B cell (primary cell): ENCODE measurements at regions not wholly inside any gene's neighbourhood (a gene's known extent, or its start where the extent isn't known, plus 50 kb on each side); places are given as distances from the start of the nearest gene placed in this dataset.

Experiments used
- ATAC-seq: fragments of 200-7000 bp; cut with Tn5 transposase; one replicate; pipeline ENCODE4 v1.10.0; 2021; ENCODE audit warnings: low read depth, mild to moderate bottlenecking, moderate number of reproducible peaks, moderate library complexity
- CTCF ChIA-PET: fragments of 350-600 bp; sonication (Branson Sonifier 250); formaldehyde crosslinking; loops from one replicate; lab custom pipeline; 2021; ENCODE audit warnings: antibody characterized with exemption, inconsistent platforms; lab: Charles Lee
- POLR2A ChIA-PET: fragments of 350-600 bp; sonication (Branson Sonifier 250); formaldehyde crosslinking; loops from one replicate; lab custom pipeline; 2021; ENCODE audit warnings: antibody characterized with exemption; lab: Charles Lee
- DNase-seq: peaks from one replicate; pipeline ENCODE4 v3.0.0; 2013
- H2AFZ ChIP-seq: 2 replicates; pipeline ENCODE4 v1.6.1; 2012; ENCODE audit warnings: mild to moderate bottlenecking, low read depth, low read length; ENCODE audit not compliant: insufficient read depth, poor library complexity, severe bottlenecking
- H3K27ac ChIP-seq, 2 donors: 1 replicate in 1 of 2; 2 replicates in 1 of 2; pipeline ENCODE4 v1.5.1; 2012 to 2013; ENCODE audit warnings: low read length in 2 of 2, mild to moderate bottlenecking in 2 of 2, moderate library complexity in 1 of 2
- H3K27me3 ChIP-seq, 4 experiments: fragments of 200-600 bp in 1 of 4; sonication (generic) in 1 of 4; replicated peaks in 1 of 4; 1 replicate in 2 of 4; 2 replicates in 2 of 4; pipeline versions ENCODE4 v1.6.1 to v1.7.0; 2013 to 2016; ENCODE audit warnings: low read length in 3 of 4, mild to moderate bottlenecking in 2 of 4, mixed read lengths in 1 of 4, moderate library complexity in 1 of 4; ENCODE audit not compliant: insufficient read depth in 4 of 4, control insufficient read depth in 3 of 4; ENCODE audit errors: control extremely low read depth in 1 of 4
- H3K36me3 ChIP-seq, 2 experiments: replicated peaks in 1 of 2; 1 replicate in 1 of 2; 2 replicates in 1 of 2; pipeline versions ENCODE4 v1.6.1 to v1.7.1; 2013; ENCODE audit warnings: low read length in 1 of 2; ENCODE audit not compliant: insufficient read depth in 2 of 2, control insufficient read depth in 1 of 2; ENCODE audit errors: control extremely low read depth in 1 of 2, extremely low read depth in 1 of 2
- H3K4me1 ChIP-seq, 2 donors: fragments of 200-600 bp in 1 of 2; sonication (generic) in 1 of 2; 1 replicate in 1 of 2; 2 replicates in 1 of 2; pipeline versions ENCODE4 v1.5.1 to v1.6.1; 2013 to 2017; ENCODE audit warnings: low read length in 2 of 2; ENCODE audit not compliant: control insufficient read depth in 2 of 2, insufficient read depth in 2 of 2
- H3K4me2 ChIP-seq: replicated peaks from 2 replicates; pipeline ENCODE3; 2012; ENCODE audit warnings: mild to moderate bottlenecking, low read depth, low read length; ENCODE audit not compliant: poor library complexity, severe bottlenecking
- H3K4me3 ChIP-seq, 5 experiments: fragments of 200-600 bp in 1 of 5; sonication (generic) in 1 of 5; 1 replicate in 3 of 5; 2 replicates in 2 of 5; pipeline versions ENCODE4 v1.5.1 to v1.7.0; 2011 to 2016; ENCODE audit warnings: low read length in 4 of 5, mild to moderate bottlenecking in 4 of 5, low read depth in 2 of 5, control low read depth in 1 of 5, moderate library complexity in 1 of 5; ENCODE audit not compliant: insufficient read depth in 1 of 5; ENCODE audit errors: control extremely low read depth in 1 of 5, extremely low read depth in 1 of 5
- H3K79me2 ChIP-seq: fragments of 200-600 bp; sonication (generic); one replicate; pipeline ENCODE4 v1.6.0; 2016; ENCODE audit warnings: low read length; ENCODE audit not compliant: control insufficient read depth, insufficient read depth
- H3K9ac ChIP-seq: fragments of 200-600 bp; sonication (generic); 2 replicates; pipeline ENCODE4 v1.6.1; 2017; ENCODE audit warnings: mild to moderate bottlenecking, low read length, moderate library complexity
- H3K9me3 ChIP-seq, 3 donors: one replicate each; pipeline versions ENCODE4 v1.6.1 to v1.7.1; 2013; ENCODE audit warnings: low read length in 2 of 3; ENCODE audit not compliant: control insufficient read depth in 2 of 3, insufficient read depth in 1 of 3; ENCODE audit errors: control extremely low read depth in 1 of 3
- H4K20me1 ChIP-seq: 2 replicates; pipeline ENCODE4 v1.6.0; 2012; ENCODE audit warnings: mild to moderate bottlenecking, low read length; ENCODE audit not compliant: insufficient read depth, control insufficient read depth, poor library complexity, severe bottlenecking
- H3K27ac Mint-ChIP-seq: one replicate; pipeline ENCODE4 v1.8.0; 2021; ENCODE audit warnings: mixed read lengths
- H3K27me3 Mint-ChIP-seq: one replicate; pipeline ENCODE4 v1.8.0; 2021; ENCODE audit warnings: mixed read lengths
- H3K4me1 Mint-ChIP-seq: one replicate; pipeline ENCODE4 v1.8.0; 2021; ENCODE audit warnings: mixed read lengths
- H3K4me3 Mint-ChIP-seq: one replicate; pipeline ENCODE4 v1.8.0; 2021; ENCODE audit warnings: mixed read lengths
- H3K9me3 Mint-ChIP-seq: one replicate; pipeline ENCODE4 v1.8.0; 2022; ENCODE audit warnings: mixed read lengths; ENCODE audit not compliant: insufficient read depth
- EZH2 ChIP-seq: IDR thresholded peaks from 2 replicates; pipeline ENCODE4 v1.6.1; 2012; ENCODE audit warnings: borderline replicate concordance, low read depth, mild to moderate bottlenecking, moderate library complexity, low read length; ENCODE audit not compliant: insufficient read depth, poor library complexity, severe bottlenecking
- WGBS: methylation state at CpG from one replicate; pipeline ENCODE4 v1.1.5; 2013; ENCODE audit warnings: missing lambda C conversion rate; ENCODE audit not compliant: insufficient coverage; 5-methylcytosine and 5-hydroxymethylcytosine counted together
- intact Hi-C: fragments of 100-400 bp; cut with micrococcal nuclease; formaldehyde crosslinking; loops from one replicate; pipeline ENCODE4 v1.10.0; 2022
- TF ChIP-seq, protein P1 (sequence below): fragments of 200-600 bp; IDR thresholded peaks from one replicate; pipeline ENCODE4 v1.8.0; 2022; ENCODE audit warnings: antibody characterized with exemption, mild to moderate bottlenecking

GRCh38 chr6:95230071-95230740 lies 347.1 kb upstream of the MANEA start:
- no peaks in the 10 kb centered on the region for H4K20me1 ChIP-seq
- no peaks in the 10 kb centered on the region for H3K27me3 ChIP-seq
- DNase-seq (no peak), ATAC-seq (no peak)
- H3K9ac ChIP-seq, result no peak overlapping the region
- Mint-ChIP-seq H3K27me3 (no peaks in the 10 kb centered on the region), H3K9me3 (no peaks in the 10 kb centered on the region), H3K4me1 (no peaks in the 10 kb centered on the region), H3K4me3 (no peak overlapping the region), H3K27ac (no peak overlapping the region)
- no CpG with 5 or more reads among the region's 2 CpGs for WGBS
- no peak overlapping the region for H3K4me2 ChIP-seq
- H3K9me3 ChIP-seq, result no peaks in the 10 kb centered on the region
- no peaks in the 10 kb centered on the region for H3K4me1 ChIP-seq
- H3K27ac ChIP-seq, result no peak overlapping the region
- H2AFZ ChIP-seq, result no peak overlapping the region
- intact Hi-C loops, result no loop called here
- ChIA-PET POLR2A (no interaction called here), CTCF (no interaction called here)
- no peak overlapping the region for H3K4me3 ChIP-seq
- H3K79me2 ChIP-seq, result no peaks in the 10 kb centered on the region
- TF ChIP-seq EZH2, result no peak
- TF ChIP-seq, protein P1, sequence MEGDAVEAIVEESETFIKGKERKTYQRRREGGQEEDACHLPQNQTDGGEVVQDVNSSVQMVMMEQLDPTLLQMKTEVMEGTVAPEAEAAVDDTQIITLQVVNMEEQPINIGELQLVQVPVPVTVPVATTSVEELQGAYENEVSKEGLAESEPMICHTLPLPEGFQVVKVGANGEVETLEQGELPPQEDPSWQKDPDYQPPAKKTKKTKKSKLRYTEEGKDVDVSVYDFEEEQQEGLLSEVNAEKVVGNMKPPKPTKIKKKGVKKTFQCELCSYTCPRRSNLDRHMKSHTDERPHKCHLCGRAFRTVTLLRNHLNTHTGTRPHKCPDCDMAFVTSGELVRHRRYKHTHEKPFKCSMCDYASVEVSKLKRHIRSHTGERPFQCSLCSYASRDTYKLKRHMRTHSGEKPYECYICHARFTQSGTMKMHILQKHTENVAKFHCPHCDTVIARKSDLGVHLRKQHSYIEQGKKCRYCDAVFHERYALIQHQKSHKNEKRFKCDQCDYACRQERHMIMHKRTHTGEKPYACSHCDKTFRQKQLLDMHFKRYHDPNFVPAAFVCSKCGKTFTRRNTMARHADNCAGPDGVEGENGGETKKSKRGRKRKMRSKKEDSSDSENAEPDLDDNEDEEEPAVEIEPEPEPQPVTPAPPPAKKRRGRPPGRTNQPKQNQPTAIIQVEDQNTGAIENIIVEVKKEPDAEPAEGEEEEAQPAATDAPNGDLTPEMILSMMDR, result no peak
- no peaks in the 10 kb centered on the region for H3K36me3 ChIP-seq

- H3K9me3 ChIP-seq, result no peaks in the 10 kb centered on the region
These were observed 345.9 kb upstream of the MANEA start for GRCh38 chr6:95231416-95231815.

More at GRCh38 chr6:95231416-95231815, 345.9 kb upstream of the MANEA start:
- H3K27ac ChIP-seq, result no peak overlapping the region
- H3K9ac ChIP-seq, result no peak overlapping the region
- H2AFZ ChIP-seq, result no peak overlapping the region
- intact Hi-C loops, result no loop called here
- H3K4me3 ChIP-seq, result no peak overlapping the region
- Mint-ChIP-seq H3K9me3 (no peaks in the 10 kb centered on the region), H3K27ac (no peak overlapping the region), H3K4me1 (no peaks in the 10 kb centered on the region), H3K4me3 (no peak overlapping the region), H3K27me3 (no peaks in the 10 kb centered on the region)
- H3K27me3 ChIP-seq, result no peaks in the 10 kb centered on the region
- DNase-seq, result no peak
- H3K4me1 ChIP-seq, result no peaks in the 10 kb centered on the region
- TF ChIP-seq EZH2, result no peak
- TF ChIP-seq, protein P1, result no peak
- ChIA-PET CTCF (no interaction called here), POLR2A (no interaction called here)
- no peaks in the 10 kb centered on the region for H3K79me2 ChIP-seq
- H4K20me1 ChIP-seq, result no peaks in the 10 kb centered on the region
- no peaks in the 10 kb centered on the region for H3K36me3 ChIP-seq
- no peak overlapping the region for H3K4me2 ChIP-seq
- ATAC-seq, result no peak
